ENCODE measurements at regions not wholly inside any gene's neighbourhood (a gene's known extent, or its start where the extent isn't known, plus 50 kb on each side); places are given as distances from the start of the nearest gene placed in this dataset.
"Not testable (repeated sequence)": the region's sequence is repeated elsewhere in the genome, so short reads cannot be mapped to it uniquely, and the experiment has no call there.

DNA sequence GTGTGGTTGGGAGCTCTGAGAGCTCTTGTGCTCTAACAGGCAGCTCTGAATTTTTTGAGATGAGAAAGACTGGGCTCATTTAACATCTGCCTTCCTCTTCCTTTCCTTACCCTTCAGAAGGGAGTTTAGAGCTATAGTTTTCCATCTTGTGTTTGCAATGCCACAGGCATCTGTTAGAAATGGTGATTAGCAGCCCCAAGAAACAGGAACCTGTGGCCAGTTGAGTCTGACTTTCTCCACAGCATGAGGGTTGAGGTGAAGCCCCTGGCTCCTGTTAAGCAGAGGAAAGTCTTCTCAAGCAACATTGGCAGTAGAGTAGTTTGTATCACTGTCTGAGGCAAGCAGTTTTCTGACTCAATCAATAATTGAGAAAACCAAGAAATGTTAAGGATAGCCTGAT is 577.4 kb downstream of the ZEB2 start:
- DNase-seq: no peak

DNA sequence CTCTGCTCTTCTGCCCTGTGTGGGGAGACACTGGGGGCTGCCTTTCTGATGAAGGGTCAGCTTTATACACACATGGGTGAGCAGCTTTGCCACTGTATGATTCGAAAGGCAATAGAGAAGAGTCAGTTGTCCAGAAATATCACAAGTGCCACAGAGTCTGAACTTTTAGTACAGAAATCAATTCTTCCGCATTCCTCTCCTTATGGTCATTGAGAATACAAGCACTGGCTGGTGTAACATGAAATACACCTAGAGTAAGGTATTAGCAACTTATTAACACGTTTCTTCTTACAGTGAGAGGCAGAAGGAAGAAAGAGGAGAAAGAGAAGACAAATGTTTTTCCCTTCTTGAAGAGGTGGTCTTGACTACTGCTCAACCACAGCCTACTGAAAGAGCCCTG is 579.2 kb downstream of the ZEB2 start:
- no peak for DNase-seq

DNA sequence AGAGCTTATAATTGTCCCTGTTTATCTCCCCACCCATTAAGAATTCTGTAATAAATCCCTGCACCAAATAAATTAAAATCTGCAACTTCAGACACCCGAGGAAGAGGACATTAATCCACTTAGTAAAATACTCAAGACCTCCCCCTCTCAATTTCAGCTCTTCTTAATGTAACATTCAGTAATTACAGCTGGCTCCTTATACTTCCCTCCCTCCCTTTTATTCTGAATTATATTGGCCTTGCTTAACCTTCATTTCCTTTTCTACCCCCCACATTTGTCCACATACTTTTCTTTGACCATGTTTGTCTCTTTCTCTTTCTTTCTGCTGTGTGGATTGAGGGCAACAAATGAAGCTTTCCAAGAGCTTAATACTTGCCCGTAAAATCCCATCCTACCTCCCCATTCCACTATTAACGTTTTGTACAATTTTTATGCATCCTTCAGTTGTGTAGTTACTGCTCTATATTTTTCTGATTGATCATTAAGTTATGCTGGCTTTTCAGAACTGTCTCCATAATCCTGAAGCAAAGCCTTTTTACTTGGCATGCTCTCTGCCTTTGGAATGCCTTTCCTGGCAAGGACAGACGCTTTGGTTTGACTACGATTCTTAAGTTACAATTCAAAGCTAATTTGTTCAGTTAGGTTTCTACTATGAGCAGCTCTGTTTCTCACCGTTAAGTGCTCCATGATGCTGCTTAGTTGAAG is 580.1 kb downstream of the ZEB2 start:
- no peak for DNase-seq

DNA sequence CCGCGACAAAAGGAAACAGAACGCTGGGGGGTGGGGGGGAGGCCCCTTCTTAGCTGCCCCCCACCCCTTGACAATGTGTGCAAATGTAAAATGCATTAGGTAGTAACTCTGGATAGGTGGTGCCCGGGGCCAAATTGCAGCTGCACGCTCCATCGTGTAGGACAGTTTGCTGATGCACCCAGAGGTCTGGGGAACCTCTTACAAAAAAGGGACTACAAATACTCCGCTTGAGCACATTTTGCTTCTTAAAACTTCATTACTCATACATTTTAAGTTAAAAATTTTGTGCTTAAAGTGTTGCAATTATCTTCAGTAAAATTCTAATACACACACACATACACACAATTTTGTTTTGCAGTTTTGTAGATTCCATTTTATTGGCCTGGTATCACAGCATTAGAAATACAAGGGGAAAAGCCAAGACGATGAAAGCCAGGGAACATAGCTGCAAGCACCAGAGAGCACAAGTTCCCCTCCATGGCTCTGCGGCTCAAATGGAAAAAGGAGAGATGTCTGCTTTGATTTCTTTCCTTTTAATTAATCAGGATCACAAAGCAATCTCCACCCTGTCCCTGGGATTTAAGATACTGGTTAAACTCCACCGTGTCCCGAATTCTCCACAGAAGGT is 582.1 kb downstream of the ZEB2 start:
- no peak for DNase-seq

DNA sequence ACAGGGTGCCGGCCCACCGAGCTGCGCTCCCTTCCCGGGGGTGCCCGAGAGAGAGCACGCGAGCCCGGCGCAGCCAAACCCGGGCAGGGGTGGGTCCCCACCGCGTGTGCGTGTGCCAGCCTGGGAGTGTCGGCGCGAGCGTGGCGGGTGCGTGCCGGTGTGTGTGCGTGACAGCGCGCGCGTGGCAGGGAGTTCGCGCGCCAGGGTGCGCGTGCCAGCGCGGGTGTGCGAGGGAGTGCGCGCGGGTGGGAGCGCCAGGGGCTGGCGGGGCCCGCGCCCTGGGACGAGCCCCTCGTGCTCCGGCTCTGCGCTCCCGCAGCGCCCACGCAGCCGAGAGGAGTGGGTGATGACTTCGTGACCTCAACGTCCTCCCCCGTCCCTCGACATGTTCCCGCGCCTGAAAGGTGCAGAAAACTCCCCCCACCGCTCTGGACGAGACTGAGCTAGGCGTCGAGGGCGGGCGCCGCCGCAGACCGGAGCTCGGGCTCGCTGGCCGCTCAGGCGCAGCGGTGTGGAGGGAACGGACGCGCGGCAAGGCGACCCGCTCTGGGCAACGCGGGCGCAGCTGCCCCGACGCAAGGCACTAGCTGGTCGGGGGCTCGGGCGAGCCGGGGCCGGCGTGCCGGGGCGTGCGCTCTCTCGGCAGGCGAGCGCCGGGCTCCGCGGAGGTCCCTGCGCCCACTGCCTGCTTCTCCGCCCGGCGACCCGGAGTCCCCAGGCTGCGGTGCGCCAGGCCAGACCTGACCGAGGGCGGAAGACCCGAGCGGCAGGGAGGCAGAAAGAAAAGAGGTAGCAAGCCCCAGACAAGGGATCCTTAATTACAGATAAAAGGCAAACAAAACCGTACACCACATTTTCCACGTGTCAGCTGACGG is 582.8 kb downstream of the ZEB2 start:
- no peak for DNase-seq

- DNase-seq: no peak
Observed at GRCh38 chr2:143936538-143936847, 583.4 kb downstream of the ZEB2 start.

DNA sequence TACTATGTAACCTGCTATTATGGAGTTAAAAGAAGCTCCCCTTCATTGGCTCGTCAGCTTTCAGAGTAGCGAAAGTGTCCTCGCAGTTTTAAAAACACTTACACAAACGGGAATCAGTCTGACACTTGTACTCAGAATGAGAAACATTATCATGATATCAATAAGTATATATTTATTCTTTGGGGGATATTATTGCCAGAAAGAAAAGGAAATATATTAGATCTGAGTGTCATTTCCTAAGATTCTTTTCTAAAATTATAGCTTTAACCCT is 584.5 kb downstream of the ZEB2 start:
- no peak for DNase-seq

GRCh38 chr2:143934626-143935481 is 585.1 kb downstream of the ZEB2 start:
- no peak for DNase-seq

- DNase-seq: no peak
Observed at GRCh38 chr2:143933946-143934569, 585.9 kb downstream of the ZEB2 start.

DNA sequence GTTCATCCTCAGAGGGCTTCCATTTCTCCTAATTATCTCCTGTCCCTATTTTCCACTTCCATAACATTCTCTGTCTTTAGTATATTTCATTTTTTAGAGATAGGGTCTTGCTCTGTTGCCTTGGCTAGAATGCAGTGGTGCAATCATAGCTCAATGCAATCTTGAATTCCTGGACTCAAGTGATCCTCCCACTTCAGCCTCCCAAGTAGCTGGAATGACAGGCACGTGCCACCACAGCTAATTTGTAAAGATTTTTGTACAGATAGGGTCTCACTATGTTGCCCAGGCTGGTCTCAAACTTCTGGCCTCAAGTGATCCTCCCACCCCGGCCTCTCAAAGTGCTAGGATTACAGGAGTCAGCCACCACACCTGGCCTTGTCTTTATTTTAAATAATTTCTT is 589.0 kb downstream of the ZEB2 start:
- DNase-seq: no peak

DNA sequence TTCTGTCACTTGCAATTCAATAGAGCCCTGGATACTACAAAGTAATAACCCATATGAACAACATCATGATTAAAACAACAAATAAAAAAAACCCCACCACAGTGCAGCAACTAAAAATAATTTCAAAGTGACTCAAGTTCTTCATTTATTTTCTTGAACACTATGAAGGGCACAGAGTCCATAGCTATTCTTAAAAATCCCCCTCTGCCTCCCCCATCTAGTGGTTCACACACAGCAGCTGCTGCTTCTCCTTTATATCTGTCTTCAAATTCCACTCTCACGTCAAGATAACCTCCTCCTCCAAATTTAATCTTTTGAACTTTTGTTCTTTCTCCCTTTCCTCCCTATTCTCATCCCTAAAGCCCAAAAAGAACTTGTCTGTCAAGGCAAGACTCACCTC is 591.3 kb downstream of the ZEB2 start:
- no peak for DNase-seq

DNA sequence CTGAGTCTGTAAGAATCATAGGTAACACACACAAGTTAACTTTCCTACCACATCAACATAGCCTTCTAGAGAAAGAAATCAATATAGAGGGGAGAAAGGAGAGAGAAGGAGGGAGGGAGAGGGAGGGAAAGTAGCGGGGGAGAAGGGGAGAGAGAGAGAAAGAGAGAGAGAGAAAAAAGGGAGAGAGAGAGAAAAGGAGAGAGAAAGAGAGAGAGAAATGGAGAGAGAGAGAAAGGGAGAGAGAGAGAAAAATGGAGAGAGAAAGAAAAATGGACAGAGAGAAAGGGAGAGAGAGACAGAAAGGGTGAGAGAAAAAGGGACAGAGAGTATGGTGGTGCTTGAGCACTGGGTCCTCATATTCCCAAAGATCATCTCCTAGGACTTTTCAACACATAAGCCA is 591.7 kb downstream of the ZEB2 start:
- no peak for DNase-seq

DNA sequence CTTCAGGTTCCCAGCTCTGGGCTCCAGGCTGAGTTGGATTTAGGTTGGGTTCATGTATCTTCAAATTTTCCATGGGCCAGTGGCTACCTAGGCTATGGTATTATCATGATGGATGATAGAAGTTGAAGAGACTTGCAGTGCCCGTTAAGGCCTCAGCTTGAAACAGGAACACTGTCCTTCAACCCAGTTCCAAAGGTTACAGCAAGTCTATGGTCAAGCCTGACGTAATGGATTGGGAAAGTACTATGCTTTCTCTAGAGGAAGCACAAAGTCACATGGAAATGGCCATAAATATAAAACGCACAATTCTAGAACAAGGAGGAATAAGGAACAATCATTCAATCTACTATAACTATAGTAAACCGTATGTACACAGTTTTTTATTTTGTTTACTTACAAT is 593.2 kb downstream of the ZEB2 start:
- DNase-seq: no peak

- DNase-seq: not testable (repeated sequence)
Observed at GRCh38 chr2:143922261-143922830, 597.6 kb downstream of the ZEB2 start.

DNA sequence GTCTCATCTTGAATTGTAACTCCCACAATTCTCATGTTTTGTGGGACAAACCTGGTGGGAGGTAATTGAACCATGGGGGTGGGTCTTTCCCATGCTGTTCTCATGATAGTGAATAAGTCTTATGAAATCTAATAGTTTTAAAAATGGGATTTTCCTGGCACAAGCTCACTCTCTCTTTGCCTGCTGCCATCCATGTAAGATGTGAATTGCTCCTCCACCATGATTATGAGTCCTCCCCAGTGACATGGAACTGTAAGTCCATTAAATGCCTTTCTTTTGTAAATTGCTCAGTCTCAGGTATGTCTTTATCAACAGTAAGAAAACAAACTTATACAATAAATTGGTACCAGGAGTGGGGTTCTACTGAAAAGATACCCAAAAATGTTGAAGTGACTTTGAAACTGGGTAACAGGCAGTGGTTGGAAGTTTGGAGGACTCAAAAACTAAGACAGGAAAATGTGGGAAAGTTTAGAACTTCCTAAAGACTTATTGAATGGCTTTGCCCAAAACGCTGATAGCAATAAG is 601.4 kb downstream of the ZEB2 start:
- DNase-seq: no peak

GRCh38 chr2:143916781-143917180 is 603.1 kb downstream of the ZEB2 start:
- no peak for DNase-seq

DNA sequence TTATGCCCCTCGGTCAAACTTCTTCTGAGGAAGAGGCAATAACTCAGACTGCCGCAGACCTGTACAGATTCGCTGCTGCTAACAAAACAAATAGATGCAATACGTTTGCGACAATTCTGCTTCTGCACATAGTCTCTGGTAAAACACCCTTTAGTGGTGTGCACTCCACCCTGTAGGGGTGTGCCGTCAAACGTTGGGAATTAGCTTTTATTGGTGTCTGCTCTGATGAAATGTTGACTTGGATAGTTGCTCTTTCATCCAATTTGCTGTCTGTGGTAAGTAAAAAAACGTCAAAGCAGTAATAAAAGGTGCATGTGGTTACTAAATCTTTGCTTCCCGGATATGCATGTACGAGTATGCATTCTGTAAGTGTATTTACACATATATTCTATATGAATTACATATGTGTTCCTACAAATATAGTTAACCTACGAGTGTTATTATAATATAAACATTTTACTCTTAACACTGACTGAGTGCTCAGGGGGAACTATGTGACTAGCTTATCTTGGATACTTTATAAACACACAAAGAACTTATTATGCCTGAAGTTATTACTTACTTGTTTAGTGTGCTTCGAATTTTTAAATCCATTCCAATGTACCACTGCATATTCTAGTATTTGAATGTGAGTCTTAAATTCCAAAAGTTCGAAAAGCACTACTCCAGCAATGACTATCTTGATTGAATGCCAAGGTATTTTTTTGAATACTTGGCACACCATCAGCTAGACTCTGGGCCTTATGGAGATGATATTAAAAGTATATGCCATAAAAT is 610.2 kb downstream of the ZEB2 start:
- no peak for DNase-seq

- DNase-seq: no peak
Observed at GRCh38 chr2:143908843-143909242, 611.1 kb downstream of the ZEB2 start.

- DNase-seq: no peak
Observed at GRCh38 chr2:143907801-143908200, 612.1 kb downstream of the ZEB2 start.

DNA sequence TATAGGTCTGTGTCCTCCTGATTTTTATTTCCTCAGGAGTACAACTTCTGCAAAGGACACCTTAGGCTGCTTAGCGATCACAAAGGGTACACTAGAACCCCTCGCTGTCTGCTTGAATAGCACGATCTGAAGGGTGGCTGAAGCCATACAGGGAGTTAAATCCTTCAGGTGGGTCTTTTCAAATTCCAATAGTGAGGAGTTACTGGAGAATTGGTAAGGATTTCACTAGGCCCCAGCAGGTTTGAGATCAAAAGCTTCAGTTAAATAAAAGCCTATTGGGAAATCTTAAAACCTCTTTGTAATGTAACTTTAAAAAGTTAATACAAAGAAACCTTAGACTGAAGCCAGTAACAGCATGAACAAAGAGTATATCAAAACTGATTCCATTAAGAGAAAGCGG is 613.1 kb downstream of the ZEB2 start:
- no peak for DNase-seq

DNA sequence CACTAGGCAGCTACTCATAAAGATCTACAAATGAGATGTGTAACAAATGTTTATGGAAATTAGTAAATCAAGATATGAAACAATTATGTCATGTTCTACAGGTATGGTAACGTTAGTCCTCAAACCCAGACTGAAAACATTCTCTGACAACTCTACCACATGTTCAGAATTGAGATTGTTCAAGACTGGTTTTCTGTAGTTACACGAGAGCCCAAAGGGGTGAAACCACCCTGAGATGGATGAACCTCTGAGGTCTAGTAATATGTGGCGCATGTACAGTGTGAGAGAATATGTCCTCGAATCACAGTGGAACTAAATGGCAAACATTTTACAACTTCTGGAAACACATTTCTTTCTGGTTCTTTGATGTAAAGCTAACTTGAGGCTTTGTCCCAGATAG is 614.3 kb downstream of the ZEB2 start:
- DNase-seq: no peak
